GM18517 (cell line): ENCODE measurements at regions not wholly inside any gene's neighbourhood (a gene's known extent, or its start where the extent isn't known, plus 50 kb on each side); places are given as distances from the start of the nearest gene placed in this dataset.

Experiments used
- ATAC-seq: cut with Tn5 transposase; IDR thresholded peaks from one replicate; pipeline ENCODE4 v1.9.1; 2021; ENCODE audit warnings: mild to moderate bottlenecking, moderate library complexity; ENCODE audit not compliant: unreplicated experiment

GRCh38 chr21:41653954-41654491 lies 112.8 kb downstream of the RIPK4 start:
- no peak for ATAC-seq

- ATAC-seq: no peak
These were observed 113.5 kb downstream of the RIPK4 start for GRCh38 chr21:41653243-41653953.

- no peak for ATAC-seq
These were observed 115.0 kb downstream of the RIPK4 start for GRCh38 chr21:41651830-41652229.

- no peak for ATAC-seq
These were observed 115.4 kb downstream of the RIPK4 start for GRCh38 chr21:41651406-41651805.

GRCh38 chr21:41650526-41651145 lies 116.2 kb downstream of the RIPK4 start:
- no peak for ATAC-seq

- no peak for ATAC-seq
These were observed 118.2 kb downstream of the RIPK4 start for GRCh38 chr21:41648591-41649031.

- no peak for ATAC-seq
These were observed 118.9 kb downstream of the RIPK4 start for GRCh38 chr21:41647806-41648561.

GRCh38 chr21:41643246-41643966 lies 123.4 kb downstream of the RIPK4 start:
- no peak for ATAC-seq

GRCh38 chr21:41641821-41642701 lies 124.8 kb downstream of the RIPK4 start:
- no peak for ATAC-seq

- no peak for ATAC-seq
These were observed 125.4 kb downstream of the RIPK4 start for GRCh38 chr21:41641510-41641815.

GRCh38 chr21:41640748-41641509 lies 125.9 kb downstream of the RIPK4 start:
- ATAC-seq: no peak

GRCh38 chr21:41639766-41640165 lies 127.1 kb downstream of the RIPK4 start:
- ATAC-seq: no peak

GRCh38 chr21:41639336-41639735 lies 127.5 kb downstream of the RIPK4 start:
- no peak for ATAC-seq

- ATAC-seq: no peak
These were observed 128.6 kb downstream of the RIPK4 start for GRCh38 chr21:41638201-41638790.

GRCh38 chr21:41636636-41637630 lies 129.0 kb upstream of the TMPRSS2 start:
- ATAC-seq: no peak

GRCh38 chr21:41635874-41636273 lies 127.9 kb upstream of the TMPRSS2 start:
- no peak for ATAC-seq

GRCh38 chr21:41634858-41635257 lies 126.9 kb upstream of the TMPRSS2 start:
- ATAC-seq: no peak

GRCh38 chr21:41634211-41634694 lies 126.3 kb upstream of the TMPRSS2 start:
- ATAC-seq: no peak
